ENCODE measurements at regions not wholly inside any gene's neighbourhood (a gene's known extent, or its start where the extent isn't known, plus 50 kb on each side); places are given as distances from the start of the nearest gene placed in this dataset.
"Not testable (repeated sequence)": the region's sequence is repeated elsewhere in the genome, so short reads cannot be mapped to it uniquely, and the experiment has no call there.

DNA sequence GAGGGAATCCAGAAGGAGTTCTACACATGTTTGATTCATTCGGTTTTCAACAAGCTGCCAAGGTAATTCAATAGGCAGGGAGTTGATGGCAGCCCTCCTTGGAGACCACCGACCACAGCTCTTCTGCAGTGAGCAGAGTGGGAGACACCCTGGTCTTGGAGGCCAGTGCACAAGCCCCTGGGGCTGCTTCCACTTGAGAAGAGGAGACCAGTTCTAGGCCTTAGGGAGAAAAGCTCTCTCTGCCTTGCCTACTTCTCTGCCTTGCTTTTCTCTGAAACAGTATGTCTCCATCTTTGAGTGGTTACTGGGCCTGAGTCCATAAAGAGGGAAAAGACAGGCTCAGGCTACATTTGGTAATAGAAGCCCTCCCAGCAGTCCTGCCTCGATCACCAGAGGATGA lies 671.9 kb downstream of the UQCRFS1 start:
- FAIRE-seq (no peak), DNase-seq (ENCODE audit: low read depth, low spot score) (no peak)
- Histone ChIP-seq H4K20me1 (replicated peaks; ENCODE audit: control insufficient read depth, extremely low read depth, insufficient read depth, low read length) (no peaks in the 10 kb centered on the region), H3K4me1 (ENCODE audit: control insufficient read depth, extremely low read depth, insufficient read depth, low read length) (no peaks in the 10 kb centered on the region), H3K9me1 (replicated peaks; ENCODE audit: control insufficient read depth, extremely low read depth, insufficient read depth, low read length) (no peaks in the 10 kb centered on the region), H3K27ac (ENCODE audit: insufficient read depth, low read depth, low read length) (no peak overlapping the region), H3K9ac (replicated peaks; ENCODE audit: extremely low read depth, insufficient read depth, low read length) (no peak overlapping the region), H3K79me2 (ENCODE audit: control insufficient read depth, insufficient read depth, low read length) (no peaks in the 10 kb centered on the region), H3K4me3 (replicated peaks in 1 of 3; ENCODE audit: insufficient read depth in 1 of 3, low read depth in 1 of 3, low read length in 3 of 3) (no peak overlapping the region), H3K4me2 (ENCODE audit: insufficient read depth, low read length) (no peak overlapping the region), H3K27me3 (ENCODE audit: control insufficient read depth in 2 of 2, insufficient read depth in 2 of 2, low read length in 2 of 2) (no peaks in the 10 kb centered on the region), H3K36me3 (ENCODE audit: control insufficient read depth in 2 of 2, extremely low read depth in 1 of 2, insufficient read depth in 2 of 2, low read length in 2 of 2) (no peaks in the 10 kb centered on the region), H2AFZ (ENCODE audit: low read depth, low read length) (no peak overlapping the region), H3K9me3 (replicated peaks; ENCODE audit: control insufficient read depth, insufficient read depth, low read length) (no peaks in the 10 kb centered on the region)
- intact Hi-C loops (cut with micrococcal nuclease): no loop called here
- dilution Hi-C loops (cut with MboI; ENCODE audit: extremely low pct_ligation_motif_present, low sequenced_read_pairs): no loop called here
- no TSS peak for BruUV-seq (replicated peaks)
- ChIA-PET CTCF (no interaction called here), POLR2A (no interaction called here)
- TF ChIP-seq, protein P1, sequence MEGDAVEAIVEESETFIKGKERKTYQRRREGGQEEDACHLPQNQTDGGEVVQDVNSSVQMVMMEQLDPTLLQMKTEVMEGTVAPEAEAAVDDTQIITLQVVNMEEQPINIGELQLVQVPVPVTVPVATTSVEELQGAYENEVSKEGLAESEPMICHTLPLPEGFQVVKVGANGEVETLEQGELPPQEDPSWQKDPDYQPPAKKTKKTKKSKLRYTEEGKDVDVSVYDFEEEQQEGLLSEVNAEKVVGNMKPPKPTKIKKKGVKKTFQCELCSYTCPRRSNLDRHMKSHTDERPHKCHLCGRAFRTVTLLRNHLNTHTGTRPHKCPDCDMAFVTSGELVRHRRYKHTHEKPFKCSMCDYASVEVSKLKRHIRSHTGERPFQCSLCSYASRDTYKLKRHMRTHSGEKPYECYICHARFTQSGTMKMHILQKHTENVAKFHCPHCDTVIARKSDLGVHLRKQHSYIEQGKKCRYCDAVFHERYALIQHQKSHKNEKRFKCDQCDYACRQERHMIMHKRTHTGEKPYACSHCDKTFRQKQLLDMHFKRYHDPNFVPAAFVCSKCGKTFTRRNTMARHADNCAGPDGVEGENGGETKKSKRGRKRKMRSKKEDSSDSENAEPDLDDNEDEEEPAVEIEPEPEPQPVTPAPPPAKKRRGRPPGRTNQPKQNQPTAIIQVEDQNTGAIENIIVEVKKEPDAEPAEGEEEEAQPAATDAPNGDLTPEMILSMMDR (IDR thresholded peaks at IDR 0.05; ENCODE audit: extremely low read depth in 1 of 2, insufficient read depth in 1 of 2, low read depth in 1 of 2, low read length in 2 of 2): no peak
- TF ChIP-seq MAX (IDR thresholded peaks at IDR 0.05; ENCODE audit: insufficient read depth, insufficient read length): no peak
- no peak for TF ChIP-seq EZH2 (IDR thresholded peaks at IDR 0.05; ENCODE audit: borderline replicate concordance, low read depth, low read length, severe bottlenecking)
- no peak for TF ChIP-seq JUN (IDR thresholded peaks at IDR 0.05; ENCODE audit: borderline replicate concordance, insufficient read depth, insufficient read length, low read depth)
- no peak for TF ChIP-seq MYC (IDR thresholded peaks at IDR 0.05; ENCODE audit: low read depth, low read length)
- no peak for TF ChIP-seq FOS (IDR thresholded peaks at IDR 0.05; ENCODE audit: borderline replicate concordance, insufficient read depth, low read length)

- FAIRE-seq; CTCF ChIA-PET; intact Hi-C loops (cut with micrococcal nuclease): not testable (repeated sequence)
Measured at GRCh38 chr19:28540385-28540784, 672.6 kb downstream of the UQCRFS1 start.

More at GRCh38 chr19:28540385-28540784, 672.6 kb downstream of the UQCRFS1 start:
- H3K4me1 ChIP-seq (ENCODE audit: control insufficient read depth, extremely low read depth, insufficient read depth, low read length); H2AFZ ChIP-seq (ENCODE audit: low read depth, low read length); H3K9ac ChIP-seq (replicated peaks; ENCODE audit: extremely low read depth, insufficient read depth, low read length); H3K4me3 ChIP-seq (replicated peaks in 1 of 3; ENCODE audit: insufficient read depth in 1 of 3, low read depth in 1 of 3, low read length in 3 of 3); POLR2A ChIA-PET; H4K20me1 ChIP-seq (replicated peaks; ENCODE audit: control insufficient read depth, extremely low read depth, insufficient read depth, low read length); DNase-seq (ENCODE audit: low read depth, low spot score); BruUV-seq (replicated peaks); H3K9me3 ChIP-seq (replicated peaks; ENCODE audit: control insufficient read depth, insufficient read depth, low read length); dilution Hi-C loops (cut with MboI; ENCODE audit: extremely low pct_ligation_motif_present, low sequenced_read_pairs); H3K27me3 ChIP-seq (ENCODE audit: control insufficient read depth in 2 of 2, insufficient read depth in 2 of 2, low read length in 2 of 2); H3K27ac ChIP-seq (ENCODE audit: insufficient read depth, low read depth, low read length); H3K79me2 ChIP-seq (ENCODE audit: control insufficient read depth, insufficient read depth, low read length); H3K9me1 ChIP-seq (replicated peaks; ENCODE audit: control insufficient read depth, extremely low read depth, insufficient read depth, low read length); H3K4me2 ChIP-seq (ENCODE audit: insufficient read depth, low read length); H3K36me3 ChIP-seq (ENCODE audit: control insufficient read depth in 2 of 2, extremely low read depth in 1 of 2, insufficient read depth in 2 of 2, low read length in 2 of 2): not testable (repeated sequence)

Data from endothelial cell of umbilical vein (primary cell).